H1 (cell line): ENCODE measurements at regions not wholly inside any gene's neighbourhood (a gene's known extent, or its start where the extent isn't known, plus 50 kb on each side); places are given as distances from the start of the nearest gene placed in this dataset.

ENCODE experiments used
- CTCF ChIA-PET: fragments of 300-600 bp; sonication (Branson Sonifier 250); formaldehyde crosslinking; loops from one replicate; lab custom pipeline; 2021; ENCODE audit not compliant: partially characterized antibody; lab: Charles Lee
- POLR2A ChIA-PET: fragments of 300-600 bp; sonication (Branson Sonifier 250); formaldehyde crosslinking; loops from one replicate; lab custom pipeline; 2021; ENCODE audit warnings: inconsistent platforms; ENCODE audit not compliant: partially characterized antibody; lab: Charles Lee
- DNase-seq, 2 experiments: peaks; one replicate each; pipeline versions ENCODE4 v3.0.0 to v3.0.0-alpha.2; 2010 to 2022; ENCODE audit warnings: low spot score in 2 of 2, low read depth in 1 of 2, mixed read lengths in 1 of 2
- FAIRE-seq: peaks from 2 replicates; lab custom pipeline; 2011; peaks lifted over from hg19 to GRCh38; lab: Jason Lieb, UNC
- H2AFZ ChIP-seq: 2 replicates; pipeline ENCODE4 v1.8.1; 2012; ENCODE audit warnings: low read length, inconsistent platforms
- H2AK5ac ChIP-seq: 2 replicates; pipeline ENCODE4 v1.6.1; 2013; ENCODE audit warnings: low read depth, low read length
- H2BK120ac ChIP-seq: replicated peaks from 2 replicates; pipeline ENCODE3; 2013; ENCODE audit warnings: low read depth, low read length, inconsistent platforms
- H2BK12ac ChIP-seq: 2 replicates; pipeline ENCODE4 v1.6.1; 2013; ENCODE audit warnings: low read depth, low read length
- H2BK15ac ChIP-seq: 2 replicates; pipeline ENCODE4 v1.6.1; 2013; ENCODE audit warnings: low read length
- H2BK20ac ChIP-seq: 2 replicates; pipeline ENCODE4 v1.6.1; 2013; ENCODE audit warnings: low read length
- H2BK5ac ChIP-seq: 2 replicates; pipeline ENCODE4 v1.6.1; 2013; ENCODE audit warnings: low read depth, low read length
- H3K14ac ChIP-seq: 2 replicates; pipeline ENCODE4 v1.6.1; 2013; ENCODE audit warnings: inconsistent platforms; ENCODE audit not compliant: insufficient read length
- H3K18ac ChIP-seq: 2 replicates; pipeline ENCODE4 v1.6.1; 2013; ENCODE audit warnings: low read length; ENCODE audit errors: extremely low read depth
- H3K23ac ChIP-seq: 2 replicates; pipeline ENCODE4 v1.6.1; 2013; ENCODE audit warnings: inconsistent platforms; ENCODE audit not compliant: insufficient read length
- H3K23me2 ChIP-seq: 2 replicates; pipeline ENCODE4 v1.6.1; 2013; ENCODE audit warnings: low read depth, low read length
- H3K27ac ChIP-seq: 2 replicates; pipeline ENCODE4 v1.6.1; 2011; ENCODE audit warnings: low read depth, low read length, inconsistent platforms
- H3K27me3 ChIP-seq, 4 experiments: replicated peaks in 1 of 4; 1 replicate in 1 of 4; 2 replicates in 3 of 4; pipeline versions ENCODE4 v1.6.1 to v1.8.1; 2011 to 2013; ENCODE audit warnings: low read length in 3 of 4, mild to moderate bottlenecking in 3 of 4, inconsistent platforms in 2 of 4, mixed read lengths in 2 of 4, moderate library complexity in 1 of 4; ENCODE audit not compliant: control insufficient read depth in 3 of 4, insufficient read depth in 3 of 4; ENCODE audit errors: extremely low read depth in 1 of 4
- H3K36me3 ChIP-seq, 4 experiments: 2 replicates each; pipeline versions ENCODE4 v1.6.1 to v1.8.1; 2011 to 2013; ENCODE audit warnings: mild to moderate bottlenecking in 4 of 4, low read length in 3 of 4, moderate library complexity in 2 of 4, control low read depth in 1 of 4, inconsistent platforms in 1 of 4; ENCODE audit not compliant: insufficient read depth in 4 of 4, control insufficient read depth in 2 of 4
- H3K4ac ChIP-seq: replicated peaks from 2 replicates; pipeline ENCODE3; 2013; ENCODE audit warnings: low read length, low read depth, mixed read lengths, inconsistent platforms; ENCODE audit not compliant: insufficient read length
- H3K4me1 ChIP-seq, 4 experiments: replicated peaks in 1 of 4; 1 replicate in 1 of 4; 2 replicates in 3 of 4; pipeline versions ENCODE4 v1.6.1 to v1.8.1; 2011 to 2013; ENCODE audit warnings: low read length in 3 of 4, inconsistent platforms in 2 of 4, mixed read lengths in 1 of 4; ENCODE audit not compliant: insufficient read depth in 4 of 4, control insufficient read depth in 3 of 4
- H3K4me2 ChIP-seq, 2 experiments: 2 replicates each; pipeline versions ENCODE4 v1.6.1 to v1.8.1; 2011 to 2013; ENCODE audit warnings: low read depth in 2 of 2, low read length in 2 of 2, control low read depth in 1 of 2, inconsistent platforms in 1 of 2, mild to moderate bottlenecking in 1 of 2; ENCODE audit not compliant: insufficient read depth in 1 of 2
- H3K4me3 ChIP-seq, 4 experiments: fragments of 200-600, 300-600 bp in 1 of 4; sonication (generic), shearing (Covaris generic), sonication (Bioruptor Twin) in 1 of 4; 2 replicates each; pipeline versions ENCODE4 v1.5.1 to v1.8.1; 2011 to 2016; ENCODE audit warnings: low read length in 4 of 4, low read depth in 3 of 4, control low read depth in 2 of 4, inconsistent platforms in 2 of 4, mild to moderate bottlenecking in 2 of 4, mixed read lengths in 1 of 4, moderate library complexity in 1 of 4; ENCODE audit not compliant: insufficient read depth in 2 of 4; ENCODE audit errors: extremely low read depth in 1 of 4
- H3K56ac ChIP-seq: replicated peaks from 2 replicates; pipeline ENCODE3; 2013; ENCODE audit warnings: low read depth, mild to moderate bottlenecking, mixed read lengths, low read length, inconsistent platforms; ENCODE audit not compliant: insufficient read length
- H3K79me1 ChIP-seq: 2 replicates; pipeline ENCODE4 v1.6.1; 2013; ENCODE audit warnings: low read depth, low read length, control low read depth
- H3K79me2 ChIP-seq, 2 experiments: 2 replicates each; pipeline versions ENCODE4 v1.6.1 to v1.8.1; 2012 to 2013; ENCODE audit warnings: low read length in 2 of 2, mild to moderate bottlenecking in 2 of 2, inconsistent platforms in 1 of 2; ENCODE audit not compliant: insufficient read depth in 2 of 2, control insufficient read depth in 1 of 2
- H3K9ac ChIP-seq, 4 experiments: replicated peaks in 1 of 4; 1 replicate in 1 of 4; 2 replicates in 3 of 4; pipeline versions ENCODE4 v1.6.1 to v1.8.1; 2011 to 2013; ENCODE audit warnings: low read depth in 3 of 4, low read length in 3 of 4, control low read depth in 2 of 4, mild to moderate bottlenecking in 2 of 4, moderate library complexity in 2 of 4, inconsistent platforms in 1 of 4; ENCODE audit errors: extremely low read depth in 1 of 4
- H3K9me3 ChIP-seq, 2 experiments: 2 replicates each; pipeline versions ENCODE4 v1.6.1 to v1.8.1; 2012 to 2013; ENCODE audit warnings: mild to moderate bottlenecking in 2 of 2, moderate library complexity in 2 of 2, control low read depth in 1 of 2, inconsistent platforms in 1 of 2, low read depth in 1 of 2, low read length in 1 of 2, mixed read lengths in 1 of 2; ENCODE audit not compliant: insufficient read depth in 2 of 2
- H4K20me1 ChIP-seq, 2 experiments: replicated peaks in 1 of 2; 2 replicates each; pipeline versions ENCODE3 to v1.8.1; 2011 to 2013; ENCODE audit warnings: inconsistent platforms in 2 of 2, low read length in 2 of 2, mild to moderate bottlenecking in 1 of 2; ENCODE audit not compliant: insufficient read depth in 2 of 2, control insufficient read depth in 1 of 2
- H4K5ac ChIP-seq: 2 replicates; pipeline ENCODE4 v1.6.1; 2013; ENCODE audit warnings: low read length, low read depth, mixed read lengths, inconsistent platforms; ENCODE audit not compliant: insufficient read length
- H4K8ac ChIP-seq: 2 replicates; pipeline ENCODE4 v1.8.0; 2013; ENCODE audit warnings: mild to moderate bottlenecking, moderate library complexity, low read length, inconsistent platforms; ENCODE audit not compliant: insufficient read depth; ENCODE audit errors: extremely low read depth
- H4K91ac ChIP-seq: replicated peaks from 2 replicates; pipeline ENCODE3; 2013; ENCODE audit warnings: low read length, mixed read lengths, inconsistent platforms; ENCODE audit not compliant: insufficient read length
- CHD2 ChIP-seq: IDR thresholded peaks from 2 replicates; pipeline ENCODE4 v1.6.1; 2012; ENCODE audit warnings: low read length, improper control_type of control experiment
- FOSL1 ChIP-seq: IDR thresholded peaks from 2 replicates; pipeline ENCODE4 v1.6.1; 2011; ENCODE audit warnings: mild to moderate bottlenecking, low read depth, low read length, moderate library complexity; ENCODE audit not compliant: insufficient read depth
- GTF2F1 ChIP-seq: IDR thresholded peaks from 2 replicates; pipeline ENCODE4 v1.6.1; 2012; ENCODE audit warnings: low read depth, low read length, improper control_type of control experiment, borderline replicate concordance
- JUN ChIP-seq: IDR thresholded peaks from 2 replicates; pipeline ENCODE4 v1.6.1; 2011; ENCODE audit warnings: low read depth, mild to moderate bottlenecking, improper control_type of control experiment, low read length
- KDM4A ChIP-seq: IDR thresholded peaks from one replicate; pipeline ENCODE4 v1.7.1; 2012; ENCODE audit warnings: low read depth, mild to moderate bottlenecking, moderate library complexity, low read length, inconsistent platforms; ENCODE audit not compliant: severe bottlenecking
- NRF1 ChIP-seq: IDR thresholded peaks from 2 replicates; pipeline ENCODE4 v1.6.1; 2011; ENCODE audit warnings: mild to moderate bottlenecking, low read depth, low read length, improper control_type of control experiment
- PHF8 ChIP-seq: fragments of 200-600 bp; sonication (generic); conservative IDR thresholded peaks from 2 replicates; pipeline ENCODE4 v1.7.1; 2012; ENCODE audit warnings: low read depth, mild to moderate bottlenecking, inconsistent platforms, low read length, moderate library complexity
- POLR2AphosphoS5 ChIP-seq: IDR thresholded peaks from 2 replicates; pipeline ENCODE4 v1.6.1; 2011; ENCODE audit warnings: low read depth, low read length
- RAD21 ChIP-seq, 2 experiments: IDR thresholded peaks in 1 of 2; conservative IDR thresholded peaks in 1 of 2; 2 replicates each; pipeline ENCODE4 v1.6.1; 2011; ENCODE audit warnings: low read depth in 2 of 2, low read length in 2 of 2, improper control_type of control experiment in 1 of 2, inconsistent platforms in 1 of 2, mild to moderate bottlenecking in 1 of 2, moderate library complexity in 1 of 2
- RBBP5 ChIP-seq: IDR thresholded peaks from 2 replicates; pipeline ENCODE4 v1.7.1; 2012; ENCODE audit warnings: low read depth, mild to moderate bottlenecking, inconsistent platforms, low read length, moderate library complexity, borderline replicate concordance
- RXRA ChIP-seq: IDR thresholded peaks from 2 replicates; pipeline ENCODE4 v1.6.1; 2011; ENCODE audit warnings: low read depth, mild to moderate bottlenecking, low read length, moderate library complexity; ENCODE audit not compliant: insufficient read depth
- SAP30 ChIP-seq: fragments of 300-600 bp; sonication (generic); IDR thresholded peaks from 2 replicates; pipeline ENCODE4 v1.7.1; 2012; ENCODE audit warnings: low read length, moderate library complexity, mild to moderate bottlenecking, inconsistent platforms; ENCODE audit not compliant: insufficient read depth, insufficient replicate concordance
- SP4 ChIP-seq: IDR thresholded peaks from 2 replicates; pipeline ENCODE4 v1.6.1; 2012; ENCODE audit warnings: low read length, inconsistent platforms
- TAF1 ChIP-seq: IDR thresholded peaks from 2 replicates; pipeline ENCODE4 v1.6.1; 2011; ENCODE audit warnings: mild to moderate bottlenecking, low read depth, low read length
- ZNF274 ChIP-seq: IDR thresholded peaks from 2 replicates; pipeline ENCODE4 v1.7.0; 2012; ENCODE audit warnings: low read length, borderline replicate concordance; ENCODE audit errors: extremely low read depth
- WGBS, 2 experiments: shearing (Covaris generic) in 1 of 2; methylation state at CpG; one replicate each; pipeline versions ENCODE4 v1.1.6 to v1.1.7; 2013 to 2015; ENCODE audit warnings: low lambda C conversion rate in 2 of 2, mixed read lengths in 2 of 2, inconsistent platforms in 1 of 2, low coverage in 1 of 2, missing lambda C conversion rate in 1 of 2; ENCODE audit not compliant: insufficient replicate concordance in 2 of 2, insufficient coverage in 1 of 2, insufficient read length in 1 of 2; ENCODE audit errors: extremely low coverage in 1 of 2, missing lambda C conversion rate in 1 of 2; 5-methylcytosine and 5-hydroxymethylcytosine counted together

GRCh38 chr5:40223884-40224402 lies 455.8 kb upstream of the PTGER4 start:
- Histone ChIP-seq H3K9ac (no peak overlapping the region), H3K56ac (no peak overlapping the region), H3K9me3 (no peaks in the 10 kb centered on the region; a peak in 1 of 4 replicates), H2BK15ac (no peak overlapping the region), H3K4ac (no peak overlapping the region), H3K79me1 (no peaks in the 10 kb centered on the region), H2BK120ac (no peak overlapping the region), H3K4me1 (no peaks in the 10 kb centered on the region), H3K23ac (no peak overlapping the region), H3K27me3 (no peaks in the 10 kb centered on the region), H3K18ac (no peak overlapping the region), H3K4me2 (no peak overlapping the region), H2AFZ (no peak overlapping the region), H3K14ac (no peak overlapping the region), H4K20me1 (no peaks in the 10 kb centered on the region), H2BK5ac (no peak overlapping the region), H4K8ac (no peak overlapping the region), H3K36me3 (no peaks in the 10 kb centered on the region), H4K5ac (no peak overlapping the region), H3K79me2 (no peaks in the 10 kb centered on the region), H4K91ac (no peak overlapping the region), H2AK5ac (no peak overlapping the region), H3K27ac (no peak overlapping the region), H2BK12ac (no peak overlapping the region), H3K4me3 (no peak overlapping the region), H2BK20ac (no peak overlapping the region), H3K23me2 (no peaks in the 10 kb centered on the region)
- POLR2A ChIA-PET: no interaction called here
- FAIRE-seq: no peak
- DNase-seq: no peak
- CTCF ChIA-PET: interaction anchor here (0.6 to 0.7 kb wide), 2 partner anchors 14 to 180 kb away, joined by 3 read pairs; no protein-coding TSS in a partner anchor
- 89% methylated on average over 5 of the region's 5 CpGs; no CpG with 5 or more reads in 1 of the 2 experiments for WGBS, 2 experiments
- TF ChIP-seq RBBP5 (no peak), POLR2AphosphoS5 (no peak), JUN (no peak), SP4 (no peak), KDM4A (no peak), GTF2F1 (no peak), PHF8 (no peak), RXRA (no peak), CHD2 (no peak), SAP30 (no peak), ZNF274 (no peak), NRF1 (no peak), RAD21 (IDR thresholded peaks at IDR 0.05 in 1 of 2, conservative IDR thresholded peaks at IDR 0.05 in 1 of 2; ENCODE audit: low read depth in 2 of 2, low read length in 2 of 2) (no peak), TAF1 (no peak), FOSL1 (no peak)
